Daoy (cell line): ENCODE measurements at regions not wholly inside any gene's neighbourhood (a gene's known extent, or its start where the extent isn't known, plus 50 kb on each side); places are given as distances from the start of the nearest gene placed in this dataset.
"Not testable (repeated sequence)": the region's sequence is repeated elsewhere in the genome, so short reads cannot be mapped to it uniquely, and the experiment has no call there.

Source experiments
- DNase-seq: peaks from one replicate; pipeline ENCODE4 v3.0.0-alpha.2; 2015; ENCODE audit warnings: low read depth

DNA sequence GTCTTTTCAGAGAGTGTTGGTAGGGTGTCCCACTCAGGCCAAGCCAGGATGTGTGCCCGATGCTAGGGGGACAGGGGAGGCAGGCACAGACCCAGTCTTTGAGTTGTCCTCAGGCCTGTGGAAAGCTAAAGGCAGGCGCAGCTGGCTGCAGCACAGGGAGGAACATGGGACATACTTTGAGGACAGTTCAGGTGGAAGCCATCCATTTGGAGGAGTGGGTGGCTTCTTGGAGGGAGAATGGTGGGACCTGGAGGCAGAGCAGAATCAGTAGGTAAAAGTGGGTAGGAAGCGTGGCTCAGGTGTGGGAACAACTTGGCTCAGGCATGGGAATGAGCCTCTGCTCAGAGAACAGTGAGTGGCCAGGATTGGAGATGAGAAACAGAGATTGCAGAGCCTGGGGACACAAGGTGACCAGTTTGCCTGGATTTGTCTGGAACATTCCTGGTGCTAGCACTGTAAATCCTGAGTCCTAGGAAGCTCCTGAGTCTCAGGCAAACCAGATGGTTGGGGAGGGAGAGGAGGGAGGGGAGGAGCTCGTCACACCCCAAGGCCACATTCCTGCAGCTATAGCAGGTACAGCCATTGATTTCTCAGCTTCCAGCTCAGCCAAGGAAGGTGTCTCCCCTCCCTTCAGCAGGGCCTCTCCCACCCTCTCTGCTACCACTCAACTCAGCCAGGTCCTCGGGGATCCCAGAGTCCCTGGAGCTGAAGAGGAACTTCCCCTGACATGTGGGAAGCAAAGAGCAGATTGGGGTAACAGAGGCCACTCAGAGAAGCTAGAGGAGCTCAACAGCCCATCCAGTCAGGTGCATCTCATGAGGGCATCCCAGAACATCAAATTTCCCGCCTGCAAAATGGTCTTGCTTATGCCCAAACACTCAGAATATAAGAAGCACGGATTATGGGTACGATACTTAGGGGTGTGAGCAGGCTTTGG, 65.2 kb upstream of the TINAGL1 start:
- no peak for DNase-seq

DNA sequence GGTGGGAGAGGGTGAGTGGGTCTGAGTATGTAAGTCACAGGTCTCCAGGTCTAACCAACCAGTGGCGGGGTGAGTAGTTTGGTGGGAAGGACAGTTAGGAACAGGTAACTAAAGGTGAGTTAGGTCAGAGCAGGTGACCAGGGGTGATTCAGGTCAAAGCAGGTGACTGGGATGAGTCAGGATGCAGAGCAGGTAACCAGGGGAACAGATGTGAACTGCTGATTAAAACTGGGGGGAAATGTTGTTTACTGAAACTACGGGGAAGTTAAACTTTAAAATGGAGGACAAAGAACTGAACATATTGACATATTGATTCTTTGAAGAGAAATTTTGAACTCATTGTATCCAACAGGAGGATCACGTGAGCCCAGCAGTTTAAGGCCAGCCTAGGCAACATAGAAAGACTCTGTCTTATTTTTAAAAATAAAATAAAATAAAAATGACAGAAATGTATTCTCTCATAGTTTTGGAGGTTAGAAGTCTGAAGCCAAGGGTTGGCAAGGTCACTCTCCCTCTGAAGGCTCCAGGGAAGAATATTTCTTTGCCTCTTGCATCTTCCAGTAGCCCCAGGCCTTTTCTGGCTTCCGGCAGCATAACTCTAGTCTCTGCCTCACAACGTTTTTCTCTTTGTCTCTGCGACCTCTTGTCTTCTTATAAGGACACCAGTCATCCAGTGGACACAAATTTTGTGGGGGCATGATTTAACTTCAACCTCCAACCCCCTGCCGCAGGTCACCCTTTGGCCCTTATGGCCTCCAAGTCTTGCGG, 64.3 kb upstream of the TINAGL1 start:
- DNase-seq = no peak

DNA sequence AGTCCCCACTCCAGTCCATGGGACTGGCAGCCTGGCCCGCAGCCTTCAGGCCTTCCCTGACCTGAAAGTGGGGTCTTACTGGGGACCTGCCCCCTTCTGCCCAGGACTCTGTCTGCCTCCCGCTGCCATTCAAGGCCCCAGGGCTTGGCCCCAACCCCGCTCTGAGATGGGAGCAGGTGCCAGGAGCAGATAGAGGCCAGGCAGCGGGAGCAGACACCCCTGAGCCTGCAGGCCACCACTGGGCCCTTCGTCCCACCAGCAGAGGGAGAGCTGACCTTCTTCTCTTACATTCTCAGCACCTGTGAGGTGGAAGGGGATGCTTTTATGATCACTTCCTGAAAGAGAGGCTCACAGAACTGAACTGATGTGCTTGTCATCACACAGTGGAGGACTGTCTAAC, 62.2 kb upstream of the TINAGL1 start:
- no peak for DNase-seq

DNA sequence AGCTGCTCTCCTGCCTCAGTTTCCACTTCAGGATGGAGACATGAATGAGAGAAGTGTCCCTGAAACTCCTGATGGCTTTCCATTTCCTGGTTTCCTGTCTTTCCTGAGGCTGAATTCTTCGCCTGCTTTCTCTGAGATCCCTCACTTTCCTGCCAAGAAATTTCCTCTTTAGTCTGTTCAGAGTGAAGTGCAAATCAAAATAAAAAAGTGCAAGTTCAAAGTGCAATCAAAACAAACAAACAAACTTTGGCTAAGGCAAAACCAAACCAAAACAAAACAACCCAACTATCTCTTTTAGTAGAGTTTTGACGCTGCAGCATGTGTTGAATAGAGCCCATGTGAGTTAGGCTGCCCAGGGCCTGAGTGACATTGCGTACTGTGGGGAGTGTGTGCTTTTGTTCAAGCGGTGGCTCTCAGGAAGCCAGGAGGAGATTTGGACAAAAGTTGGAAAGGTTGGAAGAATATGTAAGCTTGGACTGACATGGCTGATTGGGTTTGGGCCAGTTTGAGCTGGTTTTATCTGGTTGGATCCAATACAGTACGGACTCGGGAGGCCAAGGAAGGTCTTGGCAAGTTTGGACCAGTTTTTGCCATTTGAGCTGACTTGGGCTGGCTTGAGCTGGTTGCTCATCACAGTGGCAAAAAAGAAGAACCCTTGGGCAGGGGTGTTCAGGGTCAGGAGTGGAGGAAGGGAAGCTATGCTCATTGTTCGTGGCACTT, 61.1 kb upstream of the TINAGL1 start:
- DNase-seq = no peak

DNA sequence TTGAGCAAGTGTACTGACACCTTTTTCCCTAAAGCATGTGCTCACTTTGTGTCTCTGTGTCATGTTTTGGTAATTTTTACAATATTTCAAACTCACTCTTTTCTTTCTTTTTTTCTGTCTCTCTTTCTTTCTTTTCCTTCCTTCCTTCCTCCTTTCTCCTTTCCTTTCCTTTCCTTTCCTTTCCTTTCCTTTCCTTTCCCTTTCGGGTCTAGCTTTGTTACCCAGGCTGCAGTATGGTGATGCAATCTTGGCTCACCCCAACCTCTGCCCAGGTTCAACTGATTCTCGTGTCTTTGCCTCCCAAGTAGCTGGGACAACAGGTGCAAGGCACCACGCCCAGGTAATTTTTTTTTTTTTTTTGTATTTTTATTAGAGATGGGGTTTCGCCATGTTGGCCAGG, 60.4 kb upstream of the TINAGL1 start:
- no peak for DNase-seq

DNA sequence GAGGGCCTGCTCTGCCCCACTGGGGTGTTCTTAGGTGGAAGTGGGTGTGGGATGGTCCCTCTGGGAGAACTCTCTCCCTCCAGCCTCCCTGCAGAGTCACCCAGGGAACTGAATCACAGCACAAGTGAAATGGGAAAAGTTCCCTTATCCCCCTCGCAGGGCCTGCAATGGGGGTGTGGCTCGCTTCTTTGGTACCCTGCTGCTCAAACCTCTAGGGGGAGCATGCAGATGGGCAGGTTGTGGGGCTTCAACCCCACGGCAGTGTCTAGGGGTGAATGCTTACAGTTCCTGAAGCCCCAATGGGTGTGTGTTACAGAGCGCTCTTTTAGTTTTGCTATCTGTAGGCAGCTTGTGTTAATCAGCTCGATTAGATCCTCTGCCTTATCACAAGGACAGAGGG, 59.0 kb upstream of the TINAGL1 start:
- no peak for DNase-seq

DNA sequence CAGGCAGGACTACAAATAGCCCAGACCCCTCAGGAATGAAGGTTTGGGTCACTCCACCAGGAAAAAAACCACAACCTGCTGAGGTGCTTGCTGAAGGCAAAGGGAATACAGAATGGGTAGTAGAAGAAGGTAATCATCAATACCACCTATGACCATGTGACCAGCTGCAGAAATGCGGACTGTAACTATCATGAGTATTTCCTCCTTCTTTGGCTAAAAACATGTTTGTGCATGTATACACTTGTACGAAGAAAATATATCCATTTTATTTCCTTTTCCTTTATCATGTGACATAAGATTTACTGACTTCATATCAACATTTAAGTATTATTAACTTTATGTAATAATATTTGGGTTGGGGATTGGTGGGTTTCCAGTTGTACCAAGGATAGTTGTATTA, 58.3 kb upstream of the TINAGL1 start:
- not testable (repeated sequence) for DNase-seq

DNA sequence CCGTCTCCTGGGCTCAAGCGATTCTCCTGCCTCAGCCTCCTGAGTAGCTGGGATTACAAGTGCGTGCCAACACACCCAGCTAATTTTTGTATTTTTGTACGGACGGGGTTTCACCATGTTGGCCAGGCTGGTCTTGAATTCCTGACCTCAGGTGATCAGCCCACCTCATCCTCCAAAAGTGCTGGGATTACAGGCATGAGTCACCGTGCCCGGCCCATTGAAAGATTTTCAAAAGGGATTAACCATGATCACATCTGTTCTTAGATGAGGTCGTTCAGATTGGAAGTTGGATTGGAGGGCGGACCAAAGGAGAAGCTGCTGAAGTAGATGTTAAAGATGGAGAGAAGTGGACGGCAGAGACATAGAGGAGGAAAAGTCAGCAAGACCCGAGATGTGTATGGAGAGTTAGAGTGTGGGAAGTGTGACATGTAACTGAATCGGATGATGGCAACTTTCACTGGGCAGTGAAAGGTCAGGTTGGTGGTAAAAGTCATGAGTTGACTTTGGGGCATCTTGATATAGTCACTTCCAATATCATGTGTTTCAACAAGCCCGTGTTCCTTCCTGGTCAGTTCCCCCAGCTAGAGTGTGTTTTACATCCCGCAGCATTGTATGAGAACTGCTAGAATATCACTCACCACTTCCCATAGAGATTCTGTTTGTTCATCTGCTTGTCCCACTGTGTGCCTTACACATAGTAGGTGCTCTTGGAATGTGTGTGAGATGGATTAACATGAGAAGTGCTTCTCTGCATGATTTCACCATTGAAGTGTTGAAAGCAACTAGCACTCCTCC, 54.4 kb upstream of the TINAGL1 start:
- DNase-seq = no peak

DNA sequence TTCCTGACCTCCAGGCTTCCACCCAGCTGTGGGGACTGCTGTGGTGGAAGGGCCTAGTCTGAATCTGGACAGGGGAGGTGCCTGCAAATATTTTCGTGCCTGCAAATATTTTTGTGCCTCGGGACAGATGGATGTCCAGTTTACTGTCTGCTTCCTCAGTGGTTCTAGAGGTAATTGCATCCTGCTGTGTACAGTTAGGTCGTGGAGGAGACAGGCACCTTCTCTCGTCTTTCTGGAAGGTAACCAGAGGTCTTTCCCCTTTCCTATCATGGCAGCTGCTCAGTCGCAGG, 53.8 kb upstream of the TINAGL1 start:
- DNase-seq = no peak

DNA sequence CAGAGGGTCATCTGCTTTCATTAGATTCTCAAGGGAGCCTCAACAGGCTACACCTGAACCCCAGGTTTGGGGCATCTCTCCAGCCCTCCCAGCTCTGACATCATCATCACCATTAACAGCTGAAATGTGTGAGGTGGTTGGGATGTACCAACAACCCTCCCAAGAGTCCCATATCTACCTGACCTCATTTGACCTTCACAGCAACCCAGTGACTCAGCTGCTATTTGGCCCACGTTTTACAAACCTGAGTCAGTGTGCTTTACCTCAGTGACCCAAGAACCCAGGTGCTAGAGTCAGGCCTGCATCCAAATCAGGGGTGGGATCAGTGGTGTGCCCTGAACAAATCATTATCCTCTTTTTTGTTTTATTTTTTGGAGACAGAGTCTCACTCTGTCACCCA, 53.3 kb upstream of the TINAGL1 start:
- no peak for DNase-seq

DNA sequence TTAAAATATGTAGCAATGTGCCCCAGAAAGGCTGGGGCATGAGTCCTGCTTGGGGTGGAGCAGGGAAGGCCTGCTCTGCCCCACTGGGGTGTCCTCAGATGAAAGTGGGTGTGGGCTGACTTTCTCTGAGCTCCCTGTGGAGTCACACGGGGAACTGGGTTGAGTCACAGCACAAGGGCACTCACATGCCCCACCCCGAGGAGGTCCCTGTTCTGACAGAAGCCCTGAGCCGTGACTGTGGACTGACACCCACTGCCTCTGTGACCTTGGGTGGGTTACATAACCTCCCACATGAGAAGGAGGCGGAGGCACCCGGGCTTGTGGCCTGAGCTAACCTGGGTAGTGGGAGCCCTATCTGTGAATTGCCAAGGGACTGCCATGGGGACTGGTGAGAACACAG, 52.5 kb upstream of the TINAGL1 start:
- no peak for DNase-seq

DNA sequence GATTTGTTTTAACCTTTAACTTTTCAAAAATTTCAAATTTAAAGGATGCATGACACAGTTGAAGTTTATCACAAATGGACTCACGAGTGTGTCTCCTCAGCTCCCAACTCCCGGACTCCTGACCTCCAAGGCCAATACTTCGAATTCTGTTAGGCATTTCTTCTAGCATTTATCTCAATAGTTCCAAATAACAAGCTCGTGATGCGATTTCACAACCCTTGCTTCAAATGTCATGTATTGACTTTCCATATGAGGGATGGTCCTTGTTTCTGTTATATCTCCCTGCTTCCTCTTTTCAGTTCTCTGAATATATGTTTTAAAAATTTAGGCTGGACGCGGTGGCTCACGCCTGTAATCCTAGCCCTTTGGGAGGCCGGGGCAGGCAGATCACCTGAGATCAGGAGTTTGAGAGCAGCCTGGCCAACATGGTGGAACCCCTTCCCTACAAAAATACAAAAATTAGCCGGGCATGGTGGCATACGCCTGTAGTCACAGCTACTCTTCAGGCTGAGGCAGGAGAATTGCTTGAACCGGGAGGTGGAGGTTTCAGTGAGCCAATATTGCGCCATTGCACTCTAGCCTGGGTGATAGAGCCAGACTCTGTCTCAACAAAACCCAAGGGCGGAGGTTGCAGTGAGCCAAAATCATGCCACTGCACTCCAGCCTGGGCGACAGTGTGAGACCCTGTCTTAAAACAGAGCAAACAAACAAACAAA, 52.0 kb upstream of the TINAGL1 start:
- no peak for DNase-seq
